Activated CD4-positive, alpha-beta memory T cell treated with anti-CD3 and anti-CD28 coated beads for 36 hours (primary cell): ENCODE measurements at regions not wholly inside any gene's neighbourhood (a gene's known extent, or its start where the extent isn't known, plus 50 kb on each side); places are given as distances from the start of the nearest gene placed in this dataset.
"Not testable (repeated sequence)": the region's sequence is repeated elsewhere in the genome, so short reads cannot be mapped to it uniquely, and the experiment has no call there.

Source experiments
- CTCF ChIA-PET: fragments of 350-600 bp; sonication (Branson Sonifier 250); formaldehyde crosslinking; loops from one replicate; lab custom pipeline; 2021; ENCODE audit warnings: antibody characterized with exemption, inconsistent platforms; lab: Charles Lee
- POLR2A ChIA-PET: fragments of 350-600 bp; sonication (Branson Sonifier 250); formaldehyde crosslinking; loops from one replicate; lab custom pipeline; 2021; ENCODE audit warnings: antibody characterized with exemption; lab: Charles Lee
- DNase-seq: peaks from one replicate; pipeline ENCODE4 v3.0.0-alpha.2; 2020
- H3K27ac Mint-ChIP-seq: one replicate; pipeline ENCODE4 v1.8.0; 2021; ENCODE audit warnings: mixed read lengths
- H3K27me3 Mint-ChIP-seq: one replicate; pipeline ENCODE4 v1.8.0; 2021; ENCODE audit warnings: mixed read lengths
- H3K36me3 Mint-ChIP-seq: one replicate; pipeline ENCODE4 v1.8.0; 2021; ENCODE audit warnings: mixed read lengths
- H3K4me1 Mint-ChIP-seq: one replicate; pipeline ENCODE4 v1.8.0; 2021; ENCODE audit warnings: low read depth, mixed read lengths
- H3K4me3 Mint-ChIP-seq: one replicate; pipeline ENCODE4 v1.8.0; 2021; ENCODE audit warnings: mild to moderate bottlenecking, mixed read lengths
- H3K9me3 Mint-ChIP-seq: one replicate; pipeline ENCODE4 v1.8.0; 2021; ENCODE audit warnings: mixed read lengths
- intact Hi-C: fragments of 100-400 bp; cut with micrococcal nuclease; formaldehyde crosslinking; loops from one replicate; pipeline ENCODE4 v1.15.1; 2023

DNA sequence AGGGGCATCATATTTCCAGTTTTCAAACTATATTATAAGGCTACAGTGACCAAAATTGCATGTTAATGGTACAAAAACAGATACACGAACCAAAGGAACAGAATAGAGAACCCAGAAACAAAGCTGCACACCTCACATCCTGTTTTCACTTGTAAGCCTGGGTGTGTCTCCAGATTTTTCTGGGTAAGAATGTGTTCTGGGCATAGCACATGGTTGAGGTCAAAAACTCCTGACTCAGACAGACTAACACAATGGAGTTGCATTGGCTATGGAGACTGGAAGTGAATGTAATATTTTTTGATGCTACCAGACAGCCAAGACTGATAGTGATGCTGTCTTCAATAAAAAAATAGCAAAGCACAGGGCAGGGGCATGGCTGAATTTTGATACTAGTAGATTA is 1175.2 kb downstream of the NXPH1 start:
- Mint-ChIP-seq H3K36me3 (no peaks in the 10 kb centered on the region), H3K27ac (no peak overlapping the region), H3K4me3 (no peak overlapping the region), H3K9me3 (peaks cover 12% of the 10 kb centered on the region), H3K4me1 (no peaks in the 10 kb centered on the region), H3K27me3 (no peaks in the 10 kb centered on the region)
- POLR2A ChIA-PET = no interaction called here
- CTCF ChIA-PET = no interaction called here
- intact Hi-C loops = no loop called here
- no peak for DNase-seq

- H3K27me3 Mint-ChIP-seq, POLR2A ChIA-PET, H3K36me3 Mint-ChIP-seq, intact Hi-C loops, CTCF ChIA-PET, H3K27ac Mint-ChIP-seq, H3K4me1 Mint-ChIP-seq, H3K4me3 Mint-ChIP-seq, DNase-seq: not testable (repeated sequence)
- H3K9me3 Mint-ChIP-seq = peaks cover 11% of the 10 kb centered on the region
Observed at GRCh38 chr7:9620899-9621298, 1187.5 kb downstream of the NXPH1 start.

DNA sequence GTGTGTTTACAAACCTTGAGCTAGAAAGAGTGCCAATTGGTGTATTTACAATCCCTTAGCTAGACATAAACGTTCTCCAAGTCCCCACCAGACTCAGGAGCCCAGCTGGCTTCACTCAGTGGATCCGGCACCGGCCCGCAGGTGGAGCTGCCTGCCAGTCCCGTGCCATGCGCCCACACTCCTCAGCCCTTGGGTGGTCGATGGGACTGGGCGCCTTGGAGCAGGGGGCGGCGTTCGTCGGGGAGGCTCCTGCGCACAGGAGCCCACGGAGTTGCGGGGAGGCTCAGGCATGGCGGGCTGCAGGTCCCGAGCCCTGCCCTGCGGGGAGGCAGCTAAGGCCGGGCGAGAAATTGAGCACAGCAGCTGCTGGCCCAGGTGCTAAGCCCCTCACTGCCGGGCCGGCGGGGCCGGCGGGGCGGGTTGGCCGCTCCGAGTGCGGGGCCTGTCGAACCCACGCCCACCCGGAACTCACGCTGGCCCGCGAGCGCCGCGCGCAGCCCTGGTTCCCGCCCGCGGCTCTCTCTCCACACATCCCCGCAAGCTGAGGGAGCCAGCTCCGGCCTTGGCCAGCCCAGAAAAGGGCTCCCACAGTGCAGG is 1188.0 kb downstream of the NXPH1 start:
- peaks cover 15% of the 10 kb centered on the region for H3K9me3 Mint-ChIP-seq
- H3K4me3 Mint-ChIP-seq, H3K36me3 Mint-ChIP-seq, POLR2A ChIA-PET, H3K4me1 Mint-ChIP-seq, CTCF ChIA-PET, DNase-seq, intact Hi-C loops, H3K27me3 Mint-ChIP-seq, H3K27ac Mint-ChIP-seq: not testable (repeated sequence)

- CTCF ChIA-PET = no interaction called here
- POLR2A ChIA-PET = no interaction called here
- Mint-ChIP-seq H3K4me1 (no peaks in the 10 kb centered on the region), H3K4me3 (no peak overlapping the region), H3K27me3 (no peaks in the 10 kb centered on the region), H3K27ac (no peak overlapping the region), H3K9me3 (peaks cover 15% of the 10 kb centered on the region), H3K36me3 (no peaks in the 10 kb centered on the region)
- no peak for DNase-seq
- intact Hi-C loops = no loop called here
Observed at GRCh38 chr7:9621927-9622326, 1188.5 kb downstream of the NXPH1 start.

GRCh38 chr7:9625953-9626352 is 1192.5 kb downstream of the NXPH1 start:
- H3K27me3 Mint-ChIP-seq = no peaks in the 10 kb centered on the region
- ChIA-PET POLR2A (no interaction called here), CTCF (no interaction called here)
- H3K27ac Mint-ChIP-seq = no peak overlapping the region
- H3K36me3 Mint-ChIP-seq = no peaks in the 10 kb centered on the region
- H3K4me1 Mint-ChIP-seq = no peaks in the 10 kb centered on the region
- H3K9me3 Mint-ChIP-seq = peaks cover 12% of the 10 kb centered on the region
- intact Hi-C loops = no loop called here
- DNase-seq = no peak
- no peak overlapping the region for H3K4me3 Mint-ChIP-seq

DNA sequence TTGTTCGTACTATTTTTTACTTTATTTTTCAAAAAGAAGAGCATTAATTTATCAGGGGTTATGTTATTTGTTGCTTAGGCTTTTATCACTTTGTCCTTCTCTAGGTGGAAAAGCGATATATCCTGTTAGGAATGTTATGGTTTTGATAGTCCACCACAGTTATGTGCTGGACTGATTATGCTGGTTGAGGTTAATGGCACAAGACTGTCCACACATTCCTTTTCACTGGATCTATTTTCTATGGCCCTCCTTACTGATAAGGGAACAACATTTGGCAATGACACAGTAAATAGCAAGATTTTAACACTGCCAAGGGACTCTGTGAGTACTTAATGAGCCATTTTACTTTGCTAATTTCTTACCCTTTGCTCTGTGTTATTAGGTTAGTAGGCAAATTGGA is 1212.3 kb downstream of the NXPH1 start:
- DNase-seq = no peak
- H3K4me1 Mint-ChIP-seq = no peaks in the 10 kb centered on the region
- H3K27ac Mint-ChIP-seq = no peak overlapping the region
- peaks cover 4% of the 10 kb centered on the region for H3K9me3 Mint-ChIP-seq
- no peaks in the 10 kb centered on the region for H3K36me3 Mint-ChIP-seq
- ChIA-PET CTCF (no interaction called here), POLR2A (no interaction called here)
- no peak overlapping the region for H3K4me3 Mint-ChIP-seq
- intact Hi-C loops = no loop called here
- H3K27me3 Mint-ChIP-seq = no peaks in the 10 kb centered on the region

DNA sequence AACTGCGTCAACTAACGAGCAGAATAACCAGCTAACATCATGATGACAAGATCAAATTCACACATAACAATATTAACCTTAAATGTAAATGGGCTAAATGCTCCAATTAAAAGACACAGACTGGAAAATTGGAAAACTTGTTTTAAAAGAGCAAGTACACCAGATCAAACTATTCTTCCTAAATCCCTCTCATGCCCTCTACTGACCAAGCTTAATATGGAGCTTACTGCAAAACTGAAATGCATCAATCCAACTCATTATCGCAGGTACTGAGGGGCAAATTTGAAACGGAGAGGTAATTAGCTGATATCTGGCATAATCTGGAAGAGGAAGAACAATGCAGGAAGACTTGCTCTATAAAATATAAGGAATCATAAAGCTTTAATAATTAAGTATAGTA is 1223.8 kb downstream of the NXPH1 start:
- H3K36me3 Mint-ChIP-seq = no peaks in the 10 kb centered on the region
- ChIA-PET CTCF (no interaction called here), POLR2A (no interaction called here)
- H3K4me3 Mint-ChIP-seq = no peak overlapping the region
- peaks cover 18% of the 10 kb centered on the region for H3K9me3 Mint-ChIP-seq
- no peak overlapping the region for H3K27ac Mint-ChIP-seq
- H3K4me1 Mint-ChIP-seq = no peaks in the 10 kb centered on the region
- intact Hi-C loops = no loop called here
- no peak for DNase-seq
- no peaks in the 10 kb centered on the region for H3K27me3 Mint-ChIP-seq

- DNase-seq = no peak
- ChIA-PET CTCF (no interaction called here), POLR2A (no interaction called here)
- Mint-ChIP-seq H3K27me3 (no peaks in the 10 kb centered on the region), H3K36me3 (no peaks in the 10 kb centered on the region), H3K4me3 (no peak overlapping the region), H3K9me3 (peaks cover 2% of the 10 kb centered on the region), H3K4me1 (no peaks in the 10 kb centered on the region), H3K27ac (no peak overlapping the region)
- intact Hi-C loops = no loop called here
Observed at GRCh38 chr7:9671979-9672917, 1238.8 kb downstream of the NXPH1 start.

- intact Hi-C loops = no loop called here
- Mint-ChIP-seq H3K27me3 (no peaks in the 10 kb centered on the region), H3K36me3 (no peaks in the 10 kb centered on the region), H3K9me3 (no peaks in the 10 kb centered on the region), H3K27ac (no peak overlapping the region), H3K4me3 (no peak overlapping the region), H3K4me1 (no peaks in the 10 kb centered on the region)
- CTCF ChIA-PET = no interaction called here
- no peak for DNase-seq
- POLR2A ChIA-PET = no interaction called here
Observed at GRCh38 chr7:9680713-9681112, 1247.3 kb downstream of the NXPH1 start.

GRCh38 chr7:9681284-9681683 is 1247.9 kb downstream of the NXPH1 start:
- no peaks in the 10 kb centered on the region for H3K27me3 Mint-ChIP-seq
- intact Hi-C loops = no loop called here
- H3K4me1 Mint-ChIP-seq = no peaks in the 10 kb centered on the region
- ChIA-PET CTCF (no interaction called here), POLR2A (no interaction called here)
- DNase-seq = no peak
- H3K36me3 Mint-ChIP-seq = no peaks in the 10 kb centered on the region
- H3K9me3 Mint-ChIP-seq = no peaks in the 10 kb centered on the region
- no peak overlapping the region for H3K4me3 Mint-ChIP-seq
- no peak overlapping the region for H3K27ac Mint-ChIP-seq

DNA sequence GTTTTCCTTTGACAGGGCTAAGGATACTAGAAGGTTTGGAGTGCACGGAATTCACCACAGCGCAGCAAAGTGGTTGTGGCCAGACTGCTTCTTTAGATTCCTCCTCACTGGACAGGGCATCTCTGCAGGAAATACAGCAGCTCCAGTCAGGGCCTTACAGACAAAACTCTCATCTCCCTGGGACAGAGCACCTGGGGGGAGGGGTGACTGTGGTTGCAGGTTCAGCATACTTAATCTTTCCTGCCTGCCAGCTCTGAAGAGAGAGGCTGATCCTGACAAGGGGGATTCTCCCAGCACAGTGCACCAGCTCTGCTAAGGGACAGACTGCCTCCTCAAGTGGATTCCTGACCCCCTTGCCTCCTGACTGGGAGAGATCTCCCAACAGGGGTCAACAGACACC is 1257.9 kb downstream of the NXPH1 start:
- Mint-ChIP-seq H3K9me3 (peaks cover 10% of the 10 kb centered on the region), H3K27me3 (no peaks in the 10 kb centered on the region), H3K36me3 (no peaks in the 10 kb centered on the region), H3K4me3 (no peak overlapping the region), H3K27ac (no peak overlapping the region), H3K4me1 (no peaks in the 10 kb centered on the region)
- POLR2A ChIA-PET = no interaction called here
- no peak for DNase-seq
- CTCF ChIA-PET = no interaction called here
- intact Hi-C loops = no loop called here

GRCh38 chr7:9698375-9698774 is 1265.0 kb downstream of the NXPH1 start:
- ChIA-PET CTCF (no interaction called here), POLR2A (no interaction called here)
- peaks cover 16% of the 10 kb centered on the region for H3K9me3 Mint-ChIP-seq
- H3K27me3 Mint-ChIP-seq = no peaks in the 10 kb centered on the region
- H3K4me1 Mint-ChIP-seq = no peaks in the 10 kb centered on the region
- no peaks in the 10 kb centered on the region for H3K36me3 Mint-ChIP-seq
- intact Hi-C loops = no loop called here
- H3K27ac Mint-ChIP-seq = no peak overlapping the region
- DNase-seq = no peak
- H3K4me3 Mint-ChIP-seq = no peak overlapping the region

- intact Hi-C loops = no loop called here
- no peak for DNase-seq
- Mint-ChIP-seq H3K4me3 (no peak overlapping the region), H3K27me3 (no peaks in the 10 kb centered on the region), H3K27ac (no peak overlapping the region), H3K9me3 (no peaks in the 10 kb centered on the region), H3K36me3 (no peaks in the 10 kb centered on the region), H3K4me1 (no peaks in the 10 kb centered on the region)
- ChIA-PET CTCF (no interaction called here), POLR2A (no interaction called here)
Observed at GRCh38 chr7:9709216-9709615, 1264.5 kb upstream of the PHF14 start.
